Iris pigment epithelial cell (primary cell): ENCODE measurements at regions not wholly inside any gene's neighbourhood (a gene's known extent, or its start where the extent isn't known, plus 50 kb on each side); places are given as distances from the start of the nearest gene placed in this dataset.

Experiments
- DNase-seq: peaks from one replicate; pipeline ENCODE4 v3.0.0-alpha.2; 2011; ENCODE audit warnings: low read depth

GRCh38 chr17:14813649-14814370 is 451.3 kb downstream of the PMP22 start:
- no peak for DNase-seq

- no peak for DNase-seq
Measured at GRCh38 chr17:14808425-14808824, 456.7 kb downstream of the PMP22 start.

GRCh38 chr17:14805348-14805747 is 459.8 kb downstream of the PMP22 start:
- no peak for DNase-seq

GRCh38 chr17:14803826-14804225 is 461.3 kb downstream of the PMP22 start:
- no peak for DNase-seq

GRCh38 chr17:14797801-14798200 is 467.3 kb downstream of the PMP22 start:
- no peak for DNase-seq

- DNase-seq = no peak
Measured at GRCh38 chr17:14797021-14797420, 468.1 kb downstream of the PMP22 start.

- no peak for DNase-seq
Measured at GRCh38 chr17:14794961-14795360, 470.2 kb downstream of the PMP22 start.

GRCh38 chr17:14793237-14793636 is 471.9 kb downstream of the PMP22 start:
- DNase-seq = peak; percentile 63

- peak; percentile 24 for DNase-seq
Measured at GRCh38 chr17:14792746-14793145, 472.4 kb downstream of the PMP22 start.

- DNase-seq = peak; percentile 31
Measured at GRCh38 chr17:14791221-14791620, 473.9 kb downstream of the PMP22 start.

GRCh38 chr17:14790521-14790920 is 474.6 kb downstream of the PMP22 start:
- DNase-seq = peak; percentile 39

GRCh38 chr17:14784997-14785696 is 480.0 kb downstream of the PMP22 start:
- no peak for DNase-seq

GRCh38 chr17:14781123-14781522 is 480.2 kb downstream of the HS3ST3B1 start:
- DNase-seq = no peak

- DNase-seq = no peak
Measured at GRCh38 chr17:14780097-14780651, 479.3 kb downstream of the HS3ST3B1 start.

GRCh38 chr17:14779241-14779640 is 478.4 kb downstream of the HS3ST3B1 start:
- no peak for DNase-seq

- no peak for DNase-seq
Measured at GRCh38 chr17:14777291-14777690, 476.4 kb downstream of the HS3ST3B1 start.

GRCh38 chr17:14776791-14777190 is 475.9 kb downstream of the HS3ST3B1 start:
- DNase-seq = peak; percentile 70

GRCh38 chr17:14775731-14776492 is 475.0 kb downstream of the HS3ST3B1 start:
- DNase-seq = peak; percentile 21

GRCh38 chr17:14774774-14775173 is 473.9 kb downstream of the HS3ST3B1 start:
- DNase-seq = no peak

- DNase-seq = no peak
Measured at GRCh38 chr17:14772776-14773175, 471.9 kb downstream of the HS3ST3B1 start.

- DNase-seq = no peak
Measured at GRCh38 chr17:14771543-14771942, 470.7 kb downstream of the HS3ST3B1 start.

- no peak for DNase-seq
Measured at GRCh38 chr17:14768923-14769322, 468.0 kb downstream of the HS3ST3B1 start.
